CD4-positive, alpha-beta T cell treated with Interleukin-15 for 4 hours (primary cell): ENCODE measurements at regions not wholly inside any gene's neighbourhood (a gene's known extent, or its start where the extent isn't known, plus 50 kb on each side); places are given as distances from the start of the nearest gene placed in this dataset.
"Not testable (repeated sequence)": the region's sequence is repeated elsewhere in the genome, so short reads cannot be mapped to it uniquely, and the experiment has no call there.

Experiments used
- DNase-seq: peaks from one replicate; pipeline ENCODE4 v3.0.0-alpha.2; 2020; ENCODE audit warnings: low spot score

DNA sequence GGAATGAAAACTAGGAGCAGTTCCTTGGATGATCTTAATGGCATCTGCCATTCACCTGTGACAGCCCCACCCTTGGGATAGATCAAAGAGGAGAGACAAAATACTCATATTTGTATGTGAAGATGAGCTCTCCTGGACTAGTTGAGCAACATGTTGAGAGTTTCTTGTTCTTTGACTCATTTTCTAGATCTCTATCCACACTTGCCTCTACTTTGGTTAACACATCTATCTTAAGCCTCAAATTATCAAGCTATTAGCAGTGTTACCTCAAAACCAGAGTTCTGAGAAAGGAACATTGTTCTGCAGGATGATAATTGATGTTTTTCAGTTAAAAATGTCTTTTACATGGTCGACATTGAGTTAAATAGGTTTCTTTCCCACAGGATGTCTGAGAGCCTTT lies 94.2 kb upstream of the TEX13D start:
- no peak for DNase-seq

DNA sequence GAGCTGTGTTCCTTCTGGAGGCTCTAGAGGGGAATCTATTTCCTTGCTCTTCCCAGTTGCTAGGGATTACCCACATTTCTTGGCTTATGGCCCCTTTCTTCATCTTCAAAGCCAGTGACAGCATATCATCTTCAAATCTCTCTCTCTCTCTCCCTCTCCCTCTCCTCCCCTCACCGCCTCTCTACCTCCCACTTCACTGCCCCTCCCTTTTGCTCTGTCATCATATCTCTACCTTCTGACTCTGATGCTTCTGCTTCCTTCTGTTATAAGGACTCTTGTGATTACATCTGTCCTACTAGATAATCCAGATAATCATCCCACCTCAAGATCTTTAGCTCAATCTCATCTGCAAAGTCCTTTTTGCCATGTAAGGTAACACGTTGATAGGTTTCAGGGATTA lies 93.1 kb upstream of the TEX13D start:
- no peak for DNase-seq

DNA sequence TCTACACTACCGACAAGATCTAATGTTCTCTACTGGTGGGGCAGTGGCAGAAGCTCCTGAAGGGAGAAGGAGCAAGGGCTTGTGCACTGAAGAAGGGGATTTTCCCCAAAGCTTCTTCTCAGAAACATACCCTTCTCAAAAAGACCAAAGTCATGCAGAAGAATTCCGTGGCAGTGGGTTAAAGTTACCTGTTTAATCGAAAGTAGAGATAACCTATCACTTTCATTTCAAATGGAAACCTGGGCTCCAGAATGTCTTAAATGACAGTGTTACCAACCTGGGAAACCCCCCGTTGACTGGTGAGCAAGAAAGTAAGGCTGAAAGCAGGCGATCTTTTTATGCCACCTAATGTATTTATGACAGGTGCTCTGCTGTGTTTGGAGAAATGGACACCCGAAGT lies 92.5 kb upstream of the TEX13D start:
- DNase-seq, result peak; percentile 59

GRCh38 chrX:124240422-124240821 lies 92.0 kb upstream of the TEX13D start:
- DNase-seq, result no peak

- no peak for DNase-seq
Measured at GRCh38 chrX:124242131-124242530, 90.3 kb upstream of the TEX13D start.

GRCh38 chrX:124249345-124249744 lies 83.1 kb upstream of the TEX13D start:
- DNase-seq, result no peak

DNA sequence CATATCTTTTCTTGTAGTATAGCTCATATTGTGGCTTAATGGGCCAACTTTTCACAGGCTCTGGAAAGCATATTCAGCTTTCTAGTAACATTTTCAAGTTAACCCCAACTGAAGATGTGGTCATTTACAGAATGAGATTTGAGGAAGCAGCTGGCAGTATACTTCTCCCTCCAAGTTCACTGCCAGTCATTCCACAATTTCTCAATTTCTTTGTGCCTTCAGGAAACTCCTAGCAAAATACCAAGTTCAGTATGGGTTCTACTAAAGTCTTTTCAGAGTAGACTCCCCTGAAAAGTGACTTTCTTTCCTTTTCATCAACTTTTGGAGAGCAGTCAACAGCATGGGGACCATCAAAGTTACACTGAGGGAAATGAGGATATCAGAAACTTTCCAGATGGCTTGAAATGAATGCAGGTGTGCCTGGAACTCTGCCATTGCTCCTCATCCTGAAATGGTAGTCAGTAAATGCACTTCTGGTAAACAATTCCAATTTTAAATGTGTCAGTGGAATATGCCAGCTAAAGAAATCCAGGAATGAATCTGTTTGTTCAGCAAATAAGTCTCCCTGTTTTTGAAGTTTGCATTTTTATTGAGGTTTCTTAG lies 81.5 kb upstream of the TEX13D start:
- no peak for DNase-seq

- no peak for DNase-seq
Measured at GRCh38 chrX:124254611-124255010, 77.8 kb upstream of the TEX13D start.

- no peak for DNase-seq
Measured at GRCh38 chrX:124256216-124256615, 76.2 kb upstream of the TEX13D start.

DNA sequence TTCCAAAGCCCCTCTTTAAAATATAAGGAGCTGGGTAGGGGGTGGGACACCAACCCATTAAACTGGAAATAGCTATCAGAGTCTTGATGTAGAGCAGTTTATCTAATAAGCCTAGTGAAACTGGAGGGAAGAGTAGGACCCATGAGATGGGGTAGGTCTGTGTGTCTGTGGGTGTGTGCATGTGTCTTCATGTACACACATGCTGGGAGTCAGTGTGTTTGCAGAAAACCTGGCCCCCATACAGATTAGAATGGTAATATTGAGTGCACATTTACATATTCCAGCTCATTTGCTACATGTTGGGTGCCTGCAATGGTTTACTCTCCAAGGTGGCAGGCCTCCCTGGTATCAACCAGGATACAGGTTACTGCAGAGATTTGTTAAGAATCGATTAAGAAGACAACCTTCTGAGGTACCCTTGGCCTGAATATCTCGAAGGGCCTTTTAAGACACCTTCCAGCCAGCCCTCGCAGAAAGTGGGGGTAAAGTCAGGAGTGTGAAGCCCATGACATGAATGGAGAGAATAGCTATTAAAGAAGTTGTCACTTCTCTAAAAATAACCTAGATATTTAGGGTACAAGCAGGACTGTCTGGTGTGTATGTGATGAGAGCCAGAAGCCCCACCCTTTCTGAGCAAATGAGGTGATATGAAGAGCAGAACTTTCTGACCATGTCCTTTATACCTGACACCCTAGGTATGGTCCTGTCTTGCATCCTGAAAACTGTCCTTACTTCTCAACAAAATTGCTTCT lies 75.7 kb upstream of the TEX13D start:
- DNase-seq, result no peak

DNA sequence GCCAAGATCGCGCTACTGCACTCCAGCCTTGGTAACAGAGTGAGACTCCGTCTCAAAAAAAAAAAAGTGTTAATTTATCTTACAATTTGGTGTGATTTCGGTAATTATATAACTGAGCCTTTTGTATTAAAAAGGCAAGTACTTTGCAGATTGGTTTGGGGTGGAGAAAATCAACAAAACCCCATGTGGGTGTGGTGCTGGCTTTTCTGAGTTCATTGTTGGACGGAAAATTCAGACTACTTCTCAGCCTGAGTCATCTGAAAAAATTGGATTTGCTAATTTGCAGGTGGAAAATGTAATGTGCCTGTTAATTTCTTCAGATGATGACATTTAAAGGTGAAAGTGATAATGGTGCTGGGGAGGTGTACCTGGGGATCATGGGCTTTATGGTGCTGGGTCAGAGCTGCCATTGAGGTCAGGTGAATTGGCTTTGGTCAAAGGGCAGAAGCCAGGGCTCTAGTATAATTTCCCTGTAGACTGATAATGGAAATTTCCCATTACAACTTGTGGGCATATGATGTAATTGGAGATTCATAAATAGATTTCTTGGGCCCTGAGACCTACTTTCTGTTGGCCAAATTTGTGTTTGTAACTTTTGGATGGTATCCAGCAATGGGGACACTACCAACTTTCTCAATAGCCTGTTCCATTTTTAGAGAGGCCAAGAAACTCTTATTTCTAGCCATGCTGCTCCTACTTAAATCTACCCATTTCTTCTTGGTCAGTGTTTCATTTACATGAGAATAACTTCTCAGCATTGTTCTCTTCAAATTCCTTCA lies 74.3 kb upstream of the TEX13D start:
- no peak for DNase-seq

DNA sequence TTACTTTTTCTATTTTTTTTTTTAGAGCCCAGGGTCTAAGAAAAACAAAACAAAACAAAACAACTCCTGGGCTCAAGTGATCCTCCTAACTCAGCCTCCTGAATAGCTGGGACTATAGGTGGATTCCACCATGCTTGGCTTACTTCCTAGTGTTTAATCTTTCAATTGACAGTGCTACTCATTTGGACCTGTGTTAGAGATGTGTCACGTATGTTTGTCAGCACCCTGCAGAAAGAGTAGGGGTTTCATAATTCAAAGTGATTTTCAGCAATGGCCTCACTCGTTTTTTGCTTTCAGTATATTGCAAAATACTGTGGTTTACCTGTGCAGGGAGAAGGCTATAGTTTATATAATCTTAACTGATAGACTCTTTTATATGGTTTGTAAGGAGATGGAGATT lies 71.6 kb upstream of the TEX13D start:
- DNase-seq, result no peak

DNA sequence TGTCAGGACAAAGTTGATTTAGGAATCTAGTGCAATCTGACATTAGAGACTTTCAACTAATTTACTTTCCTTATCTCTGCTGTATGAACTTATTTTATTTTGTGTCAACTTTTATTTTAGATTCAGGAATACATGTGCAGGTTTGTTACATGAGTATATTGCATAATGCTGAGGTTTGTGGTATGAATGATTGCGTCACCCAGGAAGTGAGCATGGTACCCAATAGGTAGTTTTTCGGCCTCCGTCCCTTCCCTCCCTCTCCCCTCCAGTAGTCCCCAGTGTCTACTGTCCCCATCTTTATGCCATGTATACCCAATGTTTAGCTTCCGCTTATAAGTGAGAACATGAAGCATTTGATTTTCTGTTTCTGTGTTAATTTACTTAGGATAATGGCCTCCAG lies 68.7 kb upstream of the TEX13D start:
- DNase-seq, result no peak

GRCh38 chrX:124268099-124268498 lies 64.4 kb upstream of the TEX13D start:
- DNase-seq, result no peak

GRCh38 chrX:124269881-124270280 lies 62.6 kb upstream of the TEX13D start:
- no peak for DNase-seq

- not testable (repeated sequence) for DNase-seq
Measured at GRCh38 chrX:124271599-124271998, 60.9 kb upstream of the TEX13D start.

DNA sequence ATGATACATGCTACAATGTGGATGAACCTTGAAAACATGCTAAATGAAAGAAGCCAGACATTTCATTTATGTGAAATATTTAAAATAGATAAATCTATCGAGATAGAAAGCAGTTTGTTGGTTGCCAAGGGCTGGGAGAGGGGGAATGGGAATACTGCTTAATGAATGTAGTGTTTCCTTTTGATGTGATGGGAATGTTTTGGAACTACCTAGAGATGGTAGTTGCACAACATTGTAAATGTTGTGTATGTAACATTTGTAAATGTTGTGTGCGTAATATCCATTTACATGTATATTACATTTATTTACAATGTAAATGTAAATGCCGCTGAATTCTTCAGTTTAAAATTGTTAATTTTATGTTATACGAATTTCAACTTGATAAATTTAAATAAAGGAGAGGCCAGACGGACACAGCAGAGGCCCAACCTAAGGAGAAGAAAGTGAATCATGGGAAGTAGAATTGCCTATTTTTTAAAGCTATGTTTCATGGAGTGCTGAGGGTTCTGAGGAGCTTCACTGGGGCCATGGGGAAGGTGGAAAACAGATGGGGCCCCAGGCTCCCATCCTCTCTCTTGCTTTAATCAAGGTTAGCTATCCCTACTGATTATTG lies 60.0 kb upstream of the TEX13D start:
- DNase-seq, result no peak

GRCh38 chrX:124274438-124275181 lies 57.9 kb upstream of the TEX13D start:
- DNase-seq, result no peak

- DNase-seq, result no peak
Measured at GRCh38 chrX:124275182-124275894, 57.1 kb upstream of the TEX13D start.

- DNase-seq, result no peak
Measured at GRCh38 chrX:124280294-124280902, 52.1 kb upstream of the TEX13D start.

- no peak for DNase-seq
Measured at GRCh38 chrX:124282580-124282979, 49.9 kb upstream of the TEX13D start.
